HepG2 (cell line): ENCODE measurements at regions not wholly inside any gene's neighbourhood (a gene's known extent, or its start where the extent isn't known, plus 50 kb on each side); places are given as distances from the start of the nearest gene placed in this dataset.

Experiments used
- ATF7 ChIP-seq, 2 experiments: fragments of 450-650 bp in 1 of 2; sonication (generic) in 1 of 2; formaldehyde crosslinking in 1 of 2; IDR thresholded peaks; 2 replicates each; pipeline versions ENCODE4 v1.4.0 to v1.6.1; 2016 to 2020; ENCODE audit warnings: antibody characterized with exemption in 1 of 2, mild to moderate bottlenecking in 1 of 2, missing genetic modification reagents in 1 of 2
- GABPB1 ChIP-seq: IDR thresholded peaks from 2 replicates; pipeline ENCODE4 v1.6.1; 2016; ENCODE audit warnings: mild to moderate bottlenecking, missing genetic modification reagents, moderate library complexity, missing compliant biosample characterization
- SOX6 ChIP-seq, 2 experiments: fragments of 450-650 bp in 1 of 2; sonication (generic) in 1 of 2; formaldehyde crosslinking in 1 of 2; IDR thresholded peaks; 2 replicates each; pipeline versions ENCODE4 v1.4.0 to v1.6.1; 2017 to 2020; ENCODE audit warnings: antibody characterized with exemption in 1 of 2, mild to moderate bottlenecking in 1 of 2, missing genetic modification reagents in 1 of 2
- ZFP36L2 ChIP-seq: sonication (generic); formaldehyde crosslinking; IDR thresholded peaks from 2 replicates; pipeline ENCODE4 v1.4.0; 2020; ENCODE audit warnings: missing genetic modification reagents
- ZFP91 ChIP-seq: sonication (generic); formaldehyde crosslinking; IDR thresholded peaks from 2 replicates; pipeline ENCODE4 v1.9.0; 2022; ENCODE audit warnings: missing genetic modification reagents, mild to moderate bottlenecking, borderline replicate concordance
- ZFX ChIP-seq: sonication (generic); formaldehyde crosslinking; IDR thresholded peaks from 2 replicates; pipeline ENCODE4 v1.4.0; 2020; ENCODE audit warnings: mild to moderate bottlenecking, low read depth, missing genetic modification reagents, moderate library complexity
- ZNF121 ChIP-seq: sonication (generic); formaldehyde crosslinking; IDR thresholded peaks from 2 replicates; pipeline ENCODE4 v1.5.0; 2020; ENCODE audit warnings: mild to moderate bottlenecking, missing genetic modification reagents
- ZNF549 ChIP-seq: sonication (generic); formaldehyde crosslinking; IDR thresholded peaks from 2 replicates; pipeline ENCODE4 v1.5.0; 2020; ENCODE audit warnings: missing genetic modification reagents
- ZNF687 ChIP-seq: sonication (generic); formaldehyde crosslinking; IDR thresholded peaks from 2 replicates; pipeline ENCODE4 v1.5.1; 2020; ENCODE audit warnings: mild to moderate bottlenecking, missing genetic modification reagents, moderate library complexity
- ZNF841 ChIP-seq: sonication (generic); formaldehyde crosslinking; IDR thresholded peaks from 2 replicates; pipeline ENCODE4 v1.8.1; 2023; ENCODE audit warnings: missing genetic modification reagents, borderline replicate concordance
- TF ChIP-seq, protein P1 (sequence below): sonication (generic); formaldehyde crosslinking; IDR thresholded peaks from 2 replicates; pipeline ENCODE4 v1.4.0; 2020; ENCODE audit warnings: missing genetic modification reagents
- TF ChIP-seq, protein P2 (sequence below): sonication (generic); formaldehyde crosslinking; IDR thresholded peaks from 2 replicates; pipeline ENCODE4 v1.4.0; 2020; ENCODE audit warnings: mild to moderate bottlenecking, missing genetic modification reagents, borderline replicate concordance

- TF ChIP-seq ZNF687 (CRISPR knock-in tag) (peak; percentile 56; the same call in 1 of the 2 replicates), ZNF549 (CRISPR knock-in tag) (no peak), ZFP91 (peak; percentile 40), ATF7 (IDR thresholded peaks at IDR 0.05) (no peak), ATF7 (CRISPR knock-in tag; IDR thresholded peaks at IDR 0.05) (no peak), ZFP36L2 (CRISPR knock-in tag) (no peak), ZNF121 (CRISPR knock-in tag) (peak; percentile 64; the same call in 1 of the 2 replicates), SOX6 (IDR thresholded peaks at IDR 0.05) (no peak), SOX6 (CRISPR knock-in tag; IDR thresholded peaks at IDR 0.05) (peak; percentile 41; the same call in 1 of the 2 replicates), GABPB1 (peak; percentile 48; the same call in 1 of the 2 replicates), ZFX (CRISPR knock-in tag) (peak; percentile 67), ZNF841 (CRISPR knock-in tag) (no peak)
- TF ChIP-seq, protein P1, sequence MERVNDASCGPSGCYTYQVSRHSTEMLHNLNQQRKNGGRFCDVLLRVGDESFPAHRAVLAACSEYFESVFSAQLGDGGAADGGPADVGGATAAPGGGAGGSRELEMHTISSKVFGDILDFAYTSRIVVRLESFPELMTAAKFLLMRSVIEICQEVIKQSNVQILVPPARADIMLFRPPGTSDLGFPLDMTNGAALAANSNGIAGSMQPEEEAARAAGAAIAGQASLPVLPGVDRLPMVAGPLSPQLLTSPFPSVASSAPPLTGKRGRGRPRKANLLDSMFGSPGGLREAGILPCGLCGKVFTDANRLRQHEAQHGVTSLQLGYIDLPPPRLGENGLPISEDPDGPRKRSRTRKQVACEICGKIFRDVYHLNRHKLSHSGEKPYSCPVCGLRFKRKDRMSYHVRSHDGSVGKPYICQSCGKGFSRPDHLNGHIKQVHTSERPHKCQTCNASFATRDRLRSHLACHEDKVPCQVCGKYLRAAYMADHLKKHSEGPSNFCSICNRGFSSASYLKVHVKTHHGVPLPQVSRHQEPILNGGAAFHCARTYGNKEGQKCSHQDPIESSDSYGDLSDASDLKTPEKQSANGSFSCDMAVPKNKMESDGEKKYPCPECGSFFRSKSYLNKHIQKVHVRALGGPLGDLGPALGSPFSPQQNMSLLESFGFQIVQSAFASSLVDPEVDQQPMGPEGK (CRISPR knock-in tag) = peak; percentile 66
- TF ChIP-seq, protein P2, sequence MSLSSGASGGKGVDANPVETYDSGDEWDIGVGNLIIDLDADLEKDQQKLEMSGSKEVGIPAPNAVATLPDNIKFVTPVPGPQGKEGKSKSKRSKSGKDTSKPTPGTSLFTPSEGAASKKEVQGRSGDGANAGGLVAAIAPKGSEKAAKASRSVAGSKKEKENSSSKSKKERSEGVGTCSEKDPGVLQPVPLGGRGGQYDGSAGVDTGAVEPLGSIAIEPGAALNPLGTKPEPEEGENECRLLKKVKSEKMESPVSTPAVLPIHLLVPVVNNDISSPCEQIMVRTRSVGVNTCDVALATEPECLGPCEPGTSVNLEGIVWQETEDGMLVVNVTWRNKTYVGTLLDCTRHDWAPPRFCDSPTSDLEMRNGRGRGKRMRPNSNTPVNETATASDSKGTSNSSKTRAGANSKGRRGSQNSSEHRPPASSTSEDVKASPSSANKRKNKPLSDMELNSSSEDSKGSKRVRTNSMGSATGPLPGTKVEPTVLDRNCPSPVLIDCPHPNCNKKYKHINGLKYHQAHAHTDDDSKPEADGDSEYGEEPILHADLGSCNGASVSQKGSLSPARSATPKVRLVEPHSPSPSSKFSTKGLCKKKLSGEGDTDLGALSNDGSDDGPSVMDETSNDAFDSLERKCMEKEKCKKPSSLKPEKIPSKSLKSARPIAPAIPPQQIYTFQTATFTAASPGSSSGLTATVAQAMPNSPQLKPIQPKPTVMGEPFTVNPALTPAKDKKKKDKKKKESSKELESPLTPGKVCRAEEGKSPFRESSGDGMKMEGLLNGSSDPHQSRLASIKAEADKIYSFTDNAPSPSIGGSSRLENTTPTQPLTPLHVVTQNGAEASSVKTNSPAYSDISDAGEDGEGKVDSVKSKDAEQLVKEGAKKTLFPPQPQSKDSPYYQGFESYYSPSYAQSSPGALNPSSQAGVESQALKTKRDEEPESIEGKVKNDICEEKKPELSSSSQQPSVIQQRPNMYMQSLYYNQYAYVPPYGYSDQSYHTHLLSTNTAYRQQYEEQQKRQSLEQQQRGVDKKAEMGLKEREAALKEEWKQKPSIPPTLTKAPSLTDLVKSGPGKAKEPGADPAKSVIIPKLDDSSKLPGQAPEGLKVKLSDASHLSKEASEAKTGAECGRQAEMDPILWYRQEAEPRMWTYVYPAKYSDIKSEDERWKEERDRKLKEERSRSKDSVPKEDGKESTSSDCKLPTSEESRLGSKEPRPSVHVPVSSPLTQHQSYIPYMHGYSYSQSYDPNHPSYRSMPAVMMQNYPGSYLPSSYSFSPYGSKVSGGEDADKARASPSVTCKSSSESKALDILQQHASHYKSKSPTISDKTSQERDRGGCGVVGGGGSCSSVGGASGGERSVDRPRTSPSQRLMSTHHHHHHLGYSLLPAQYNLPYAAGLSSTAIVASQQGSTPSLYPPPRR (CRISPR knock-in tag) = 0 out of 2 replicates have a peak, but pooled peaks have one; percentile 56
These were observed 98.3 kb downstream of the FOXL3 start (continued) for GRCh38 chr7:388023-388960.
